Esophagus squamous epithelium (tissue), 5 donors: ENCODE measurements at regions not wholly inside any gene's neighbourhood (a gene's known extent, or its start where the extent isn't known, plus 50 kb on each side); places are given as distances from the start of the nearest gene placed in this dataset.

Experiments
- DNase-seq: peaks from one replicate; lab custom pipeline; 2025; lab: John Stamatoyannopoulos, UW
- H3K27ac ChIP-seq, 4 donors: fragments of 200-600 bp; sonication (generic); one replicate each; pipeline ENCODE4 v1.5.1; 2016 to 2019; ENCODE audit warnings: mild to moderate bottlenecking in 1 of 4
- H3K27me3 ChIP-seq, 4 donors: fragments of 200-600 bp; sonication (generic); 1 replicate in 3 of 4; 2 replicates in 1 of 4; pipeline versions ENCODE4 v1.5.1 to v1.6.0; 2017 to 2021; ENCODE audit warnings: antibody characterized with exemption in 1 of 4
- H3K36me3 ChIP-seq, 3 donors: fragments of 200-600 bp; sonication (generic); one replicate each; pipeline ENCODE4 v1.5.1; 2016 to 2019
- H3K4me1 ChIP-seq, 3 donors: fragments of 200-600 bp; sonication (generic); one replicate each; pipeline ENCODE4 v1.5.1; 2017 to 2019
- H3K4me3 ChIP-seq, 4 donors: fragments of 200-600 bp; sonication (generic); 1 replicate in 3 of 4; 2 replicates in 1 of 4; pipeline ENCODE4 v1.5.1; 2016 to 2019; ENCODE audit warnings: mild to moderate bottlenecking in 2 of 4, moderate library complexity in 1 of 4
- H3K9me3 ChIP-seq, 3 donors: fragments of 200-600 bp; sonication (generic); one replicate each; pipeline ENCODE4 v1.5.1; 2016 to 2019
- CTCF ChIP-seq, 6 experiments: fragments of 450-650 bp in 4 of 6; fragments of 200-600 bp in 2 of 6; sonication (generic) in 2 of 6; IDR thresholded peaks; one replicate each; pipeline ENCODE4 v1.5.1; 2016 to 2019; ENCODE audit warnings: antibody characterized with exemption in 6 of 6, mild to moderate bottlenecking in 4 of 6, moderate library complexity in 4 of 6
- POLR2A ChIP-seq, 4 donors: fragments of 450-650 bp; IDR thresholded peaks; one replicate each; pipeline ENCODE4 v1.6.1; 2017; ENCODE audit warnings: antibody characterized with exemption in 4 of 4, mild to moderate bottlenecking in 4 of 4, moderate library complexity in 3 of 4
- WGBS, 2 donors: methylation state at CpG; one replicate each; pipeline ENCODE4 v1.1.5; 2018; 5-methylcytosine and 5-hydroxymethylcytosine counted together
- intact Hi-C: fragments of 100-400 bp; cut with DNase I; formaldehyde crosslinking; loops from one replicate; pipeline ENCODE4 v1.15.0; 2022
- donor health status: DM: yes; HTN: yes; CAD: no.

GRCh38 chr5:25863811-25864210, 1174.6 kb downstream of the CDH9 start:
- 65 to 74% methylated on average over 3 of the region's 3 CpGs for WGBS, 2 donors
- Histone ChIP-seq H3K36me3 (no peaks in the 10 kb centered on the region), H3K9me3 (no peaks in the 10 kb centered on the region), H3K27ac (no peak overlapping the region), H3K27me3 (no peaks in the 10 kb centered on the region), H3K4me1 (no peaks in the 10 kb centered on the region), H3K4me3 (no peak overlapping the region)
- intact Hi-C loops = no loop called here
- TF ChIP-seq CTCF (IDR thresholded peaks at IDR 0.05) (no peak), POLR2A (IDR thresholded peaks at IDR 0.05) (no peak)
- no peak for DNase-seq

DNA sequence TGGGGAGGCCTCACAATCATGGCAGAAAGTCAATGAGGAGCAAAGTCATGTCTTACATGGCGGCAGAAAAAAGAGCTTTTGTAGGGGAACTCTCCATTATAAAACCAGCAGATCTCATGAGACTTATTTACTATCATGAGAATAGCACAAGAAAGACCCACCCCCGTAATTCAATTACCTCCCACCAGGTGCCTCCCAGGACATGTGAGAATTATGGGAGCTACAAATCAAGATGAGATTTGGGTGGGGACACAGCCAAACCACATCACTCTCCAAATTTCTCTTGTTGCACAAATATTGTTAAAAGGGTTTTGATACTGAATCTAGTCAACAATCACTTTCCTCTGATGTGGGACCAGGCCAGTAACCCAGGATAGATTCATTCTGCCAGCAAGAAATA, 1176.1 kb downstream of the CDH9 start:
- no peak for DNase-seq
- 58 to 77% methylated on average over 2 of the region's 2 CpGs for WGBS, 2 donors
- no peak overlapping the region for H3K27ac ChIP-seq
- H3K36me3 ChIP-seq = no peaks in the 10 kb centered on the region
- H3K9me3 ChIP-seq = no peaks in the 10 kb centered on the region
- no peaks in the 10 kb centered on the region for H3K27me3 ChIP-seq
- intact Hi-C loops = no loop called here
- TF ChIP-seq POLR2A (IDR thresholded peaks at IDR 0.05) = no peak
- TF ChIP-seq CTCF (IDR thresholded peaks at IDR 0.05) = no peak
- H3K4me1 ChIP-seq = no peaks in the 10 kb centered on the region
- H3K4me3 ChIP-seq = no peak overlapping the region

DNA sequence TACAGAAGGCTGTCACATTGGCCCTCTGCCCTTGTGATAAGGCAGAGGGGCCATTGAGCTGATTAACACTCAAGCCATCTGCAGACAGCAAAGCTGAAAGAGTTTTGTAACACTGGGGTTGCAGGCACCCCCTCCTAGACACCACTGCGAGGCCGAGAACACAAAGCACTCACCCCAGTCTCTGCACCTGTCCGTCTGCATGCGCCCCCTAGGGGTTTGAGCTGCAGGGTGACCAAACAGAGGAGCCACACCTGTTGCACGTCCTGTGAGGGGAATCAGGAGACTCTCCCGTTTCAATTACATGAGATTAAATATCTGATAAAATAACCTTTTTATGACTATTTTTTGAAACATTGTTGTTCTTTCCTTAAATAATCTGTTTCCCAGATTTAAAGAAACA, 1180.4 kb downstream of the CDH9 start:
- H3K4me1 ChIP-seq = no peaks in the 10 kb centered on the region
- H3K9me3 ChIP-seq = peaks cover 0 to 3% (median 0%) of the 10 kb centered on the region in 3 donors
- H3K4me3 ChIP-seq = no peak overlapping the region
- TF ChIP-seq POLR2A (IDR thresholded peaks at IDR 0.05) = no peak
- no peak for TF ChIP-seq CTCF (IDR thresholded peaks at IDR 0.05)
- no peaks in the 10 kb centered on the region for H3K27me3 ChIP-seq
- H3K36me3 ChIP-seq = no peaks in the 10 kb centered on the region
- no peak overlapping the region for H3K27ac ChIP-seq
- no peak for DNase-seq
- intact Hi-C loops = no loop called here
- WGBS, 2 donors = 43 to 48% methylated on average over 4 to 6 of the region's 6 CpGs

DNA sequence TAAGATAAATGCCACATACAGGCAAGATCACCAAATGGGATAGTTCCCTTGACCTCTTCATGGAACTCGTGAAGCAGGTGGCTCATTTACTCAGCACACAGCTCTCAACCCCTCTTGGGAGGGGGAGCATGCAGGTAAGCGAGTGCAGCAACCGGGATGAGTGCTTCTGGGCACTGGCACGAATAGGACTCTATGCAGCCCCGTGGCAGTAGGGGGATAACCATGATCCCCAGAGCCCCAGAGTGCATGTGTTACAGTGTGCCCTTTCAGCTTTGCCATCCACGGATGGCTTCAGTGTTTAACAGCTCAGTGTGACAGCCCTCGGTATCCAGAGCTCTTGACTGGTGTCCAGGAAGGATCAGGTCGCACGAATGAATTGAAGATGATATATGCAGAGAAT, 1187.1 kb downstream of the CDH9 start:
- WGBS, 2 donors = 55 to 64% methylated on average over 5 to 7 of the region's 9 CpGs
- H3K27ac ChIP-seq = no peak overlapping the region
- DNase-seq = no peak
- H3K27me3 ChIP-seq = no peaks in the 10 kb centered on the region
- intact Hi-C loops = no loop called here
- peaks cover 0 to 6% (median 0%) of the 10 kb centered on the region in 3 donors for H3K9me3 ChIP-seq
- no peaks in the 10 kb centered on the region for H3K36me3 ChIP-seq
- no peaks in the 10 kb centered on the region for H3K4me1 ChIP-seq
- TF ChIP-seq POLR2A (IDR thresholded peaks at IDR 0.05) (no peak), CTCF (IDR thresholded peaks at IDR 0.05) (no peak)
- H3K4me3 ChIP-seq = no peak overlapping the region

DNA sequence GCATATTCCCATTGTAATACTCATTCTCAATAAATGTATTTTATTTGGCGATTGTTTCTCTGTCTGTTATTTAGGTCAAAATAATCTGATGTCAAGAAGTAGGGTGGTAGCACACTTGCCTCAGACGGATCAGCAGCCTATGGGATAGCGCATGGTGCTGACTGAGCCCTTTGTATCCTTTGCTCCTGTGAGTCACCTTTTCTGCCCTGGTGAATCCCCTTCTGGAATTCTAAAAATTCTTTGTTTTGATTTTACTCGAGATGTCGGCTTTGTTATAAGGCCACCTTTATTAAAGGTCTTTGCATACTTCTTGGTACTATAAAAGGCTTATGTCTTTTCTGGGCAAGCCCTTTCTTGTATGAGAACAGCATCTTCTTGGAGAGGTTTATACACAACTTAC, 1187.8 kb downstream of the CDH9 start:
- no peaks in the 10 kb centered on the region for H3K4me1 ChIP-seq
- H3K27ac ChIP-seq = no peak overlapping the region
- intact Hi-C loops = no loop called here
- 33 to 39% methylated on average over 5 of the region's 5 CpGs for WGBS, 2 donors
- DNase-seq = no peak
- H3K27me3 ChIP-seq = no peaks in the 10 kb centered on the region
- H3K9me3 ChIP-seq = peaks cover 0 to 6% (median 0%) of the 10 kb centered on the region in 3 donors
- no peaks in the 10 kb centered on the region for H3K36me3 ChIP-seq
- no peak overlapping the region for H3K4me3 ChIP-seq
- TF ChIP-seq CTCF (IDR thresholded peaks at IDR 0.05) (no peak), POLR2A (IDR thresholded peaks at IDR 0.05) (no peak)
